ENCODE measurements at regions not wholly inside any gene's neighbourhood (a gene's known extent, or its start where the extent isn't known, plus 50 kb on each side); places are given as distances from the start of the nearest gene placed in this dataset.
"Not testable (repeated sequence)": the region's sequence is repeated elsewhere in the genome, so short reads cannot be mapped to it uniquely, and the experiment has no call there.

DNA sequence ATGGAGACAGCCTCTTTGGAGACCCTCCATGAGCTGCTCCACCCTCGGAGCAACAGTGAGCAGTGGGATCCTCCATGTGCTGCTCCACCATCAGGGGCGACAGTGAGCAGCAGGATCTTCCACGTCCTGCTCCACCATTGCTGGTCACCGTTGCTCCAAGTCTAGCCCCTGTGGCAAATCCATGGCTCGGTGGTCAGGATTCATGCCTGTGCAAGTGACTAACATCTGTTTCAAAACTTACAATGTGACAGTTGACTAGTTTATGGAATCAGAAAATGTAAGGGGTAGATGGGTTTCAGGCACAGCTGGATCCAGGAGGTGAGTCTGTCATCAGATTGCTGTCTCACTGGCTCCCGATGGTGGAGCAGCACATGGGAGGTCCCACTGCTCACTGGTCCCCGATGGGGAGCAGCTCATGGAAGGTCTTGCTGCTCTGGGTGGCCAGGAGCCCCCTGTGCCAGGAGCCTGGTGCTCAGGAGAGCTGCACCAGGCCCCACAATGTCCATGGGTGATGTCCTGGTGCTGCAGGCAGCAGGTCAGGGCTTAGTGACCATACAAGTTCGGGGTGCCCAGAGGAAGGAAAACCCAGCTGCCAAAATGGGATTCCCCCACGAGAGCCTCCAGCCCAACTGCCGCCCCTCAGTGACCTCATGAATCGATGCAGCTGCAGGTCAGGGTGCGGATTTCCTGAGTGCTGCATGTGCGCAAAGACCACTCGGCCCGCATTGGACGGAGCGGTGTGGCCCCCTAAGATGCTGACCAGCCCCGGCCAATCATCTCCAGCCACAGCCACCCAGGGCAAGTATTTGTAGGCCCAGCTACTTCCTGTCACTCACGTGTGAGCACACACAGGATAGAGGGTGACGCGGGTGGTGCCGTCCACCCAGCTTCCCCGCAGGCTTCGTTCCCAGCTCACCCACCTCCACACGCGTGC, 116.5 kb upstream of the OTOS start:
- no peak for DNase-seq

DNA sequence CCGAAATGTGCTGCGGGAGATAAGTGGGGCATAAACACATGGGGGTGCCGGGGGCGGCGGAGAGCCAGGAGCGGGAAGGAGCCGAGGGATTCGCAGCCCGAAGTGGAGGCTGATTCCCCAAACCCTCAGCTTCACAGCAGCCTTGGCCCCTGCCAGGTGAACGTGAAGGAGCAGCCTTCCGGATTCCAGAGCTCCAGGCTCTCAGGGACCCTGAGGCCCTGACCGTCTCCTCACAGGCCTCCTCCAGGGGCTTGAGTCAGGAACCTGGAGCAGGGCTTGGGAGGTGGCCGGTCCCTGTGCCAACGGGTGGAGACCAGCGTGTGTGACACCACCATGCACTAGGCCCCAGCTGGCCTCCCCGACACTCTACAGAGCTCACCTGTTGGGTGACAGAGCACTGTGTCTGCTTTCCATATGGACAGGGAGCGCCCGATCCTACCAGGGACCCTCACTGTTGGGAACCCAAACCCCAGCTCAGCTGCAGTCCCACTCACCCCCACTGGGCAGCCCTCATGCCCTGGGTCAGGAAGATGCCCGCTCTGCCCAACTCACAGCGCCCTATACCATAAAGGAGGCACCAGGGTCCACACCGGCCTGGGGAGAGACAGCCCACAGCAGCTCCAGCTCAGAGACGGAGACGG, 117.6 kb upstream of the OTOS start:
- DNase-seq, result no peak

GRCh38 chr2:240258685-240259084, 118.2 kb upstream of the OTOS start:
- no peak for DNase-seq

DNA sequence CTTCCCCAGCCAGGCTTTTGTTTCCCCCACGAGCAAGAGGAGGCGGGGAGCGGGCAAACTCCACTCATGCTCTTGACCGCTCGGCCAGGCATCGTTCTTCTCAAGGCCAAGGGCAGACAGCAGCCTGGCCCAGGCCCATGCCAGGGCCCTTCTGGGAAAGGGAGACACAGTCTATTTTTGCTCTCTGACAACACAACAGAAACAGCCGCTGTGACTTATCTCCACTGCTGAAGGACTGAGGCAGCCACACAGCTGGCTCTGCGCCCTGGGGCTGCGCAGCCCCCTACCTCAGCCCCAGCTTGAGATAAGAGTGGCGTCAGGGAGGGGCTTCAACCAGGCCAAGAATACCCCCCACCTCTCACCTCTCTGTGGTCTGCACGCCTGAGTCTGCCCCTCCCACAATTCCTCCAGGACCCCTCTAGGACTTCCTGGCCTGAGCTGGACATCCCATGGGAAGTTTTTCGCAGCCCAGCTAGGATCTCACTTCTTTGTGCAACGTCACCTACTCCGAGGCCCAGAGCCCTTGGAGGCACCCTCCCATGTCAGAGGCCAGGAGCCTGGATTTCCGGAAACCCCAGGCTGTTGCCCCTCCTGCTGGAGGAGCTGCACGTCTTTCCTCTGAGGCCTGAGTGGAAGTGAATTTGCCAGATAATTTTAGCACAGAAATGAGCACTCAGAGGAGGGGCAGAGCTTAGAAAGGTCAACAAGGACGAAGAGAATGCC, 118.9 kb upstream of the OTOS start:
- no peak for DNase-seq

DNA sequence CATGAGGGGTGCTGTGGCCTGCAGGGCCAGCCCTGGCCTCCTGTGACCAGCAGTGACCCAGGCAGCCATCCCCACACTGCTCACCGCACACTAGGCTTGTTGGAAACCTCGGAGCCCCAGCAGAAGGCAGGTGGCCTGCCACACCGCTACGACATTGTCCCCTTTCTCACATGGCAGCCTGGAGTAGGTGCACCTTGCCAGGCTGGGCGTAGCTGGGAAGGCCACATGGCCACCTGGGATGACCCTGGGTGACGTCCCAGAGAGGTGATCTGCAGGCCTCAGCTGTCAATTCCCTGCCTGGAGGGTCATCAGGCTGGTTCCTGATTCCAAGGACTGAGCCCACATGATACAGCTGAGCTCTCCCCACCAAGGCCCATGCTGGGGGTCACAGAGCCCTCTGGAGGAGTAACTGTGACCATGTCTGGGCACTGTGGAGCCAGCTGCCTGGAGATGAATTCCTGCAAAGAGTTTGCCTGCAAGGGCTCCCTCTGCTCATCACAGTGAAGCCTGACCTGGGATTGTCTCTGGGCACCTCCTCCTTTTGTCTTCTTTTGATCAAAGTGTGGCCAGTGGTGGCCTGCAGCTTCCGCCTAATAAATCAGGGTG, 119.6 kb upstream of the OTOS start:
- DNase-seq, result no peak

GRCh38 chr2:240260664-240261063, 120.2 kb upstream of the OTOS start:
- no peak for DNase-seq

DNA sequence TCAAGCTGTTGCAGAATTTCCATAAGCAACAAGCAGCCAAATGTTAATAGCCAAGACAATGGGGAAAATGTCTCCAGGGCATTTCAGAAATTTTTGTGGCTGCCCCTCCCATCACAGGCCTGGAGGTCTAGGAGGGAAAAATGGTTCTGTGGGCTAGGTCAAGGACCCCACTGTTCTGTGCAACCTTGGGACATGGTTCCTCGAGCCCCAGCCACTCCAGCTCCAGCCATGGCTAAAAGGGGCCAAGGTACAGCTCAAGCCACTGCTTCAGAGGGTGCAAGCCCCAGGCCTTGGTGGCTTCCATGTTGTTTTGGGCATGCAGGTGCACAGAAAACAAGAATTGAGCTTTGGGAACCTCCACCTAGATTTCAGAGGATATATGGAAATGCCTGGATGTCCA, 122.1 kb upstream of the OTOS start:
- not testable (repeated sequence) for DNase-seq

- DNase-seq, result no peak
These were observed 128.9 kb upstream of the OTOS start for GRCh38 chr2:240269380-240269779.

GRCh38 chr2:240269886-240270285, 129.4 kb upstream of the OTOS start:
- no peak for DNase-seq

- DNase-seq, result no peak
These were observed 131.4 kb upstream of the OTOS start for GRCh38 chr2:240271716-240272341.

- DNase-seq, result no peak
These were observed 134.9 kb upstream of the OTOS start for GRCh38 chr2:240275386-240275785.

DNA sequence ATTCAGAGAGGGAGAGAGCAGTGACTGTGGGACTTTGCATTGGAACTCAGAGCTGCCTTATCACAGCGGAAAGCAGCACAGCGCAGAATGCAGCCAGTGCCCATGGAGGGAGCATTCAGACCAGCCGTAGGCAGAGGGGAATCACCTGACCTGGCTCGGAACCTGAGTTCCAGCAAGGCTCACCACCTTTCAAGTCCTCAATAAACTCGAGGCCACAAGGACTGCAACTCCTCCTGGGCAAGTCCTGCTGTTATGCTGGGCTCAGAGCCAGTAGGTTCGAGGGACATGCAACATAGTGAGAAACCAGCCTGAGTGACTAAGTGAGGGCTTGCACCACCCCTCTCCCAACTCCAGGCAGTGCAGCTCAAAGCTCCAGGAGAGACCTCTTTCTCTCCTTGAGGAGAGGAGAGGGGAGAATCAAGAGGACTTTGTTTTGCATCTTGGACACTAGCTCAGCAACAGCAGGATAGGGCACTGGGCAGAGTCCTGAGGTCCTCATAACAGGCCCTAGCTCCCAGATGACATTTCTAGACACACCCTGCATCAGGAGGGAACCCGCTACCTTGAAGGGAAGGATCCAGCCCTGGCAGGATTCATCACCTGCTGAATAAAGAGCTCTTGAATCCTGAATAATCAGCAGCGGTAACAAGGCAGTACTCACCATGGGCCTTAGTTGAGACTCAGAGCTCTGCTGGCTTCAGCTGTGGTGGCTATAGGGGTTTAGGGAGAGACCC, 136.8 kb upstream of the OTOS start:
- no peak for DNase-seq

DNA sequence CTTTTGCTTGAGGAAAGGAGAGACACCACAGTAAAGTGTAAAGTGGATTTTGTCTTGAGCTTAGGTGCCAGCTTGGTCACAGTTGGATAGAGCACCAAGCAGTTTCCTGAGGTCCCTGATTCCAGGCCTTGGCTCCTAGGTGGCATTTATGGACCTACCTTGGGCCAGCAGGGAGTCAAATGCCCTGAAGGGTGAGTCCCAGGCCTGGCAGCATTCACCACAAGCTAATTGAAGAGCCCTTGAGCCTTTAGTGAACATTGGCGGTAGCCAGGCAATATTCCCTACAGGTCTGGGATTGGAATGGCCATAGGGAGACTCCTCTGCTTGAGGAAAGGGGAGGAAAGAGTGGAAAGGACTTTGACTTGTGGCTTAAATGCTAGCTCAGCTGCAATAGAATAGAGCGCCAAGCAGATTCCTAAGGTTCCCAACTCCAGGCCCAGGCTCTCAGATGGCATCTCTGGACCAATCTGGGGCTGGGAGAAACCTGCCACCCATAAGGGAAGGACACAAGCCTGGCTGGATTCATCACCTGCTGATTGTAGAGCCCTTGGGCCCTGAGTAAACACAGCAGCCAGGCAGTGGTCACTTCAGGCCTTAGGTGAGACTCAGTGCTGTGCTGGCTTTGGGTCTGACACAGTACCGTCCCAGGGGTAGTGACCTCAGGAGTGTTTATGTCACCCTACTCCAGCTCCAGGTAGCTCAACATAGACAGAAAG, 137.5 kb upstream of the OTOS start:
- DNase-seq, result no peak

GRCh38 chr2:240278661-240279060, 138.2 kb upstream of the OTOS start:
- no peak for DNase-seq

DNA sequence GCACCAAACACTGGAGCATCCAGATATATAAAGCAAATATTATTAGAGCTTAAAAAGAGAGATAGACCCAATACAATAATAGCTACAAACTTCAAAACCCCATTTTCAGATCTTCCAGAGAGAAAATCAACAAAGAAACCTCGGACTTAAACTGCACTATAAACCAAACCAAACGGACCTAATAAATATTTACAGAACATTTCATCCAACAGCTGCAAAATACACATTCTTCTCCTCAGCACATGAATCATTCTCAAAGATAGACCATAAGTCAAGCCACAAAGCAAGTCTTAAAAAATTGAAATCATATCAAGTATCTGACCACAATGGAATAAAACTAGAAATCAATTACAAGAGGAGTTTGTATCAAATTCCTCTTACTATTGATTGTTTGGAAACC, 140.2 kb upstream of the OTOS start:
- DNase-seq, result no peak

DNA sequence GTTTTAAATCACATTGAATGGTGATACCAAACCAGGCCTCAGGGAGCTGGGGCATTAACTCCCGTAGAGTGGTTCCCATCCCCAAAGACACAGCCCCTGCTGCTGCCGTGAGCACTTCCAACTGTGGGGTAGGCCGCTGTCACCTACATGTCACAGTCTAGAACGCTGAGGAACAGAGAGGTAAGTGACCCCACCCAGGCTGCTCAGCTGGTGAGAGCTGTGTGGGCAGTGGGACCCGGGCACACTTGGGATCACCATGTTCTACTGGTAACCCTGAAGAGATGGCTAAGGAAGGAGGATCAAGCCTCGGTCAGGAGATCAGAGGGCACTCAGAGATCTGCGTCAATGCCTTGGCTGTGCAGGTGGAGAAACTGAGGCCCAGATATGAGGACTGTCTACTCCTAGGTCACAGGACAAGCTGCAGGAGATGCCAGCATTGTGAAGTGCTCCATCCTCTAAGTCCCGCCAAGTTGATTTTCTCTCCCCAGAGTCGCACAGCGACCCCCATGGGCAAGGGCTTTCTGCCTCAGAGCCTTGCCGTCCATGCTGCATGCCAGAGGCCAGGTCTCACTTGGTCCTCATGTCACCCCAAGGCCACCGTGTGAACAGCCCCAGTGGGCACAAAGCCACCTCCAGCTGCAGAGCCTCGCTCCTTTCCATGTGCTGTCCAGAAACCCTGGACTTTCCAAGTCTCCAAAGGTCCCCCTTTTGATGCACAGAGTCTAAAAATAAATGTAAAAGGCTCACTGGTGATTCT, 144.2 kb upstream of the OTOS start:
- DNase-seq, result no peak

- no peak for DNase-seq
These were observed 145.3 kb upstream of the OTOS start for GRCh38 chr2:240285725-240286124.

DNA sequence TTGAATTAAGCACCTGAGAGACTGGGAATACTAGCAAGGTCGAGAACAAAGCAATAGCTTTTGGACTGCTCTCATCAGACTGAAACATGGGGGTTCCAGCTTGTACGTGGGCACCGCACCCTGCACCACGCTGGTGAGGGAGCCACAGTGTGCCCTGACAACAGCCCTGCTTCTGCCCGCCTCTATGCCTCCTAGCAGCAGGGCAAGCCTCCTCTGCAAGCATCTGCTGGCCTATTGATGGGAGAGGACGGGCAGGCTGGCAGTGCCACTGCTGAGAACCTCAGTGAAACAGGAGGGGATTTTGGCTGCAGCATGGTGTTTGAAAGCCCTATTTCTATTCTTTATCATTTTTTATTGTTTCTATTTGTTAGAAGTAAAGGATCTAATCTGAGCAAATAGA, 146.1 kb upstream of the OTOS start:
- no peak for DNase-seq

- DNase-seq, result no peak
These were observed 146.6 kb upstream of the OTOS start for GRCh38 chr2:240287011-240287410.

- DNase-seq, result no peak
These were observed 147.1 kb upstream of the OTOS start for GRCh38 chr2:240287496-240288086.

All from suppressor macrophage treated with lipopolysaccharide for 4 hours (primary cell).